NCI-H2107 (cell line): ENCODE measurements at regions not wholly inside any gene's neighbourhood (a gene's known extent, or its start where the extent isn't known, plus 50 kb on each side); places are given as distances from the start of the nearest gene placed in this dataset.

Experiments
- DNase-seq: peaks from one replicate; lab custom pipeline; 2025; lab: John Stamatoyannopoulos, UW

- DNase-seq: no peak
Measured at GRCh38 chr9:90025816-90026215, 421.0 kb downstream of the GADD45G start.

DNA sequence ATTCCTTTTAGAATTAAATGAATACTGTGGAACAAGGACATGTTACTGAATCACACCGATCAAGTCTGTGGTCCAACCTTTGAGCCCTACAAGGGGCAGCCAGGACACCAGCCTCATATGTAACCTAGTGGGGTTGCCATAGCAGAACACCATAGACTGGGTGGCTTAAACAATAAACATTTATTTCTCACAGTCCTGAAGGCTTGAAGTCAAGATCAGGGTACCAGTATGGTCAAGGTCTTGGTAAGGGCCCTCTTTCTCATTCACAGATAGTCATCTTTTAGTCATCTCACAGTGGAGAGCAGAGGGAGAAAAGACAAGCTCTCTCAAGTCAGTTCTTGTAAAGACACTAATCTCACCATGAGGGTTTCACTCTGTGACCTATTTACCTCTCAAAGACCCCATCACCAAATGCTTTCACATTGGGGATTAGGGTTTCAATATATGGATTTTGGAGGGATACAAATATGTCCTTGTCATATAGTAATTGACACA lies 422.5 kb downstream of the GADD45G start:
- no peak for DNase-seq

DNA sequence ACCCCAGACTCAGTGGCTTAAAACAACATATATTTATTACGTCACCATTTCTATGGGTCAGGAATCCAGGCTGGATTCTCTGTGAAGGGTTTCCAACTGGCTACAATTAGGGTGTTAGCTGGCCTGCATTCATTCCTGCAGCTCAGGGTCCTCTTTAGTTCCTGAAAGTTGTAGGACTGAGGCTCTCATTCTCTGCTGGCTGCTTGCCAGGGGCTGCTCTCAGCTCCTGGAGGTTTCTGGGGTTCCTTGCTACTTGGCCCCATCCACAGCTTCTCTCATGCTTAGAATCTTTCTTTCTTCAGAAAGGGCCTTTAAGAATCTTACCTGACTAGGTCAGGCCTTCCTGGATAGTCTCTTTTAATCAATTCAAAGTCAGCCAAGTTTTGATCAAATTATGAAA lies 424.6 kb downstream of the GADD45G start:
- DNase-seq: no peak

DNA sequence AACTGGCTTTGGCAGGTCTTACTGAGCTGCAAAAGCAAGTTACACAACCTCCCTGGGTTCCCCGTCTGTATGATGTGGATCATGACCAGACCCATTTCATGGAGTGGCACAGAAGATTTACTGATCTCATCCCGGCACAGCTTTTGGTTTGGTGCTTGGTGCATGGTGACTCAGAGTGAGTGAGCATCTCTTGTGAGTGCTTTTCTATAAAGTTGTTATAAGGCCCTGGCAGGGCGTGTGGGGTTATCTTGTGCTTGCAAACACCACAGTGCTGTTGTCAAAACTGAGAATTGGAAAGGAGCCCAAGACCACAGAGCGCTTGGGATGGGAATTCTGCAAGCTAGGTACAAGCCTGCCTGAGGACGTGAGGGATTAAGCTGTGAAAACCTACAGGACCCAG lies 425.2 kb downstream of the GADD45G start:
- no peak for DNase-seq

DNA sequence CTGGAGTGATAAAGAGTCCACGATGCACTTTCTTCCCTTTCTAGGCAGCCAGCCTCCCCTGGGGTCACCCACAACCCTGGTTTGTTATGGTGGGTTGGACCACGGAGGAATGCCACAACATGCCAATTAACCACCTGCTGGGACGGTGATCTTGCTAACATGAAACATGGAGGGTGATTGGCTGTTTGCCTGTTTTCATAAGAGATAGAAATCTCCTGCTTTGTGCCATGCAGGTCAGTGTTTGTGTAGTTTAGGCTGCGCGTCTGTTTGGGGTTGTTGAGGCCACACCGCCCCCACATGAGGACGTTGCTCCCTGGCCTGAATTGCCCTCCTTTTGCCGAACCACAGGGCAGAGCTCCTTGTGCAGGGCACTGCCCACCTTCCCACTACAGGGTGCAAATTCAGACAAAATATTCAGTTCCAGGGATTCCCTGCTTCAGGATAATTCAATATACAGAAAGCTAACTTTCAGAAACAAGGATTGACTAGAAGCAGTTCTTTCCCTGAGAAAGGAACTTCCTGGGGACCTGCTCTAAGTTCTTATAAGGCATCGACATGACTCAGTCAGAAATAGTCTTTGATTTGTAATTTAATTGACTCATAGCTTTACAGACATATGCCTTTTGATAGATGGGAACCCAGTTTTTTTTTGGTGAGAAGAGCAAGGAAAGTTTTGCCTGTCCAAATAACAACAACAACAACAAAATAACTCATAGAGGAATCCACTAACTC lies 427.6 kb downstream of the GADD45G start:
- DNase-seq: no peak

DNA sequence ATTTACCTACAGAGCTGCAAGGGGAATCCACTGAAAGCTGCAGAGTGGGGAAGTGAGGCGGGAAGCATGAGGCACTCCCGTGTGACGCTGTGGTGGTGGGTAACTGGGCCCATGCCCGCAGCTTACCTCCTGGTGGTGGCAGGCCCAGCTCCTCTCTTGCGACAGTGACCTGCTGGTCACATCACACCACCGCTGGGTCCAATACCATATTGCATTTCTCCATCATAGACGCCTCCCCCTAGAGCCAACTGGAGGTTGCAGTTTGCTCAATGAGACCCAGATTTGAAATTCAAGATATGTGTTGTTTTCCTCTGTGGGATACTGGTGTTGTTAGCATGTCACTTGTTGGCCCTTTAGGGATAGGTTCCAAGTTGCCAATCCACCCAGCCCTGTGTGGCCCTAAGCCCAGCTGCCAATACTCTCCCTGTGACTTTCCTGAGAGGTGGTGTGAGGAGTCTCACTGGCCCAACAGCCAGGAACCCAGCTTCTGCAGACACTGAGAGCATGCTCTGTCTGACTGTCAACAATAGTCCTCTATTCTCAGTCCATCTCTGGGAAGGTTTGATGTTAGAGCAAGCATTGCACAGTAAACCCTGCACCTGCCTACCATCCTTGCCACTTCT lies 428.3 kb downstream of the GADD45G start:
- no peak for DNase-seq

DNA sequence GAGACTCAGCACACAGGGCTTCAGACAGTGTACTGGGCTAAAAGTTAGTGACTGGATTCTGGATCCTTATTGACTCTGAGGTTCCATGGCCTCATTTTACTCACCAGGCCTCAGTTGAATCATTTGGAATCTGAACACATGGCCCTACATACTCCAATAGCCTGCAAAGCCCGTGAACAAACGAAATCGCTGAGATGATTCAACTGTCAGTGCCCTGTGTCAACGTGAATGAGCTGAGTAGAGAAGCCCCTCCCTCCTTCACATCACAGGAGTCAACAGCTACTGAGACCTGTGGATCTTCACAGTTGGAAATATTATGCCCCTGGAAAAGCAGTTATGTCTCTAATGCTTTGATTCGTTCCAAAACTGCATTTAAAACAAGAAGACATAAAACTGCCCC lies 429.3 kb downstream of the GADD45G start:
- DNase-seq: no peak

- no peak for DNase-seq
Measured at GRCh38 chr9:90035471-90035870, 430.7 kb downstream of the GADD45G start.

GRCh38 chr9:90037146-90037797 lies 432.5 kb downstream of the GADD45G start:
- DNase-seq: no peak

- DNase-seq: peak; percentile 84
Measured at GRCh38 chr9:90038763-90039162, 434.0 kb downstream of the GADD45G start.

DNA sequence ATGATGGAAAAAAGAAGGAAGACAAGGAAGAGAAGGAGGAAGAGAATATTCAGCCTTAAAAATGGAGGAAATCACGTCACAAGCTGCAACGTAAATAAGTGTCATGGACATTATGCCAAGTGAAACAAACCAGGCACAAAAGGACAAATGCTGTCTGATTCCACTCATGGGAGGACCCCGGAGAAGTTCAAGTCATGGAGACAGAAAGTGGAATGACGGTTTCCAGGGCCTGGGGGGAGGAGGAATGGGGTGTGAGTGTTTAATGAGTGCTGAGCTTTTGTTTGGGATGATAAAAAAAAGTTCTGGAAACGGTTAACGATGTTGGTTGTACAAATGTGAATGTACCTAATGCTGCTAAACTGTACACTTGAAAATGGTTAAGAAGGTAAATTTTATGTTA lies 439.5 kb downstream of the GADD45G start:
- DNase-seq: no peak

DNA sequence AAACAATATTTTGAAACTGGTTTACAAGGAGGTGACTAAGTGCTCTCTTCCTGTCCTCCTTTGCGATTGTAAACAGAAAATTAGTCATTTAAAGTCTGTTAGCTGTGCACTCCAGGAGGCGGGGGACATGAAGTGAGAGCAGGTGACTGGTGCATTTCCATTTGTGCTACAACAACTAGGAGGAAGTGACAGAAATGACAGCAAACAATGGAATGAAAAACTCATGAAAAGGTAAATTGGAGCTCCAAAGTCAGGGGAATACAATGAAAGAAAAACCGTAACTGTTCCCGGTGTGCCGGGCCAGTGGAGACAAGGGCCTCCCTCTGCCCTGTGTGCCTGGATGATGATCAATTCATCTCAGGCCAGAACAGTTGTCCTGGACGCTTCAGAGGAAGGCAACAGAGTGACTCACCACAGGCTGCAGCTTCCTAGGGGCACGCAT lies 439.9 kb downstream of the GADD45G start:
- DNase-seq: no peak

GRCh38 chr9:90046317-90046861 lies 441.6 kb downstream of the GADD45G start:
- no peak for DNase-seq

DNA sequence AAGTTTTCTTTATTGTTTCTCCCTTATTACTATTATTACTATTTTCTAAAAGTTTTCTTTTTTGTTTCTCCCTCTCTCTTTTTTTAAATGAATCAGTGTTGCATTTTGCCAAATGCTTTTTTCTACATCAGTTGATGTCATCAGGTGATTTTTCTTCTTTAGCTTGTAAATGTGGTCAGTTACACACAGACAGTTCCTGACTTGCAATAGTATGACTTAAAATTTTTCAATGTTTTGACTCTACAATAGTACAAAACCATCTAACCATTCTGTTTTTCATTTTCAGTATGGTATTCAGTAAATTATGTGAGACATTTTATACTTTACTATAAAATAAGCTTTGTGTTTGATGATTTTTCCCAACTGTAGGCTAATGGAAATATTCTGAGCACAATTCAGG lies 443.0 kb downstream of the GADD45G start:
- no peak for DNase-seq

DNA sequence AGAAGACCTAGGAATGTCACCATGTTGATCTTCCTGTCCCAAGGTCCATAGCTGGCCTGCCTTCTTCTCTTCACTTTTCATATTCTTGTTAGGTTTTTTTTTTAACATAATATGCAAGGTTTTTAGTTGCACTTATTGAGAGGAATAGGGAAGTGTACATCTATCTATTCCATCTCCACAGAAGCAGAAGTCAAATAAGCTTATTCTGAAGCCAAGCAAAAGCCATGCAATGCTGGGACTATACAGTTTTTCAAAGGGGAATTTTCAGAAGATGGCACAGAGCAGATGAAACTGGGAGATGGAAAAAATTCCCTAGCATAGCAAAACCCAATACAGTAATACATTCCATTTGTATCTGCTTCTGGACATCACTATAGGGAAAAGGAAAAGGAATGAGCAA lies 447.6 kb downstream of the GADD45G start:
- no peak for DNase-seq

DNA sequence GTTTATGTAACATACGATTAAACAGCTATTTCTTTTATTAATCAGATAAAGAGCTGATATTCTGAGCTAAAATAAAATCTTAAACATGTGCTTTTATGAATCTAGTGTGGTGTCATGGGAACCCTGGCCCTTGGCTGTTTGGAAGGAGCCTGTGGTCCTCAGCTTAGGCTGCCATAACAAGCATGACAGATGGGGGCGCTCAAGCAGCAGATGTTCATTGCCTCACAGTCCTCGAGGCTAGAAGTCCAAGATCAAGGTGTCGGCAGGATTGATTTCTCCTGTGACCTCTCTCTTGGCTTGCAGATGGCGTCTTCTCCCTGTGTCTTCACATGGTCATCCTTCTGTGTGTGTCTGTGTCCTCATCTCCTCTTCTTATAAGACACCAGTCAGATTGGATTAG lies 448.2 kb downstream of the GADD45G start:
- DNase-seq: no peak

DNA sequence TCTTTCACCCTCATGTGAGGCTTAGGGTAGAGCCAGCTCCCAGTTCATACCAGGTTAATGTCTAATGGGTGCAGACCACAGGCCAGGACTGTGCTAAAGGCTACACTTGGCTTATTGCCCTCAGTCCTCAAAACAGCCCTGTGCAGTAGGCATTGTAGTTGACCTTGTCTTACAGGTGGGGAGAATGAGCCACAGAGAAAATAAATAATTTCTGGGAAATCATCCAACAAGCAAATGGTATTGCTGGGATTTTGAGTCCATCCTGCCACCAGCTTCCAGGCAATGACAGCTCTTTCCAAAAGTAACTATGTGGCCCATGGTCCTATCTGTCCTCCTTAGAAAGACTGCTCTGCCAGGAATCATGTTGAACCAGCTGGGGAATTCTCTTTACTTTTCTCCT lies 450.0 kb downstream of the GADD45G start:
- DNase-seq: no peak

- DNase-seq: no peak
Measured at GRCh38 chr9:90055226-90055625, 450.4 kb downstream of the GADD45G start.

DNA sequence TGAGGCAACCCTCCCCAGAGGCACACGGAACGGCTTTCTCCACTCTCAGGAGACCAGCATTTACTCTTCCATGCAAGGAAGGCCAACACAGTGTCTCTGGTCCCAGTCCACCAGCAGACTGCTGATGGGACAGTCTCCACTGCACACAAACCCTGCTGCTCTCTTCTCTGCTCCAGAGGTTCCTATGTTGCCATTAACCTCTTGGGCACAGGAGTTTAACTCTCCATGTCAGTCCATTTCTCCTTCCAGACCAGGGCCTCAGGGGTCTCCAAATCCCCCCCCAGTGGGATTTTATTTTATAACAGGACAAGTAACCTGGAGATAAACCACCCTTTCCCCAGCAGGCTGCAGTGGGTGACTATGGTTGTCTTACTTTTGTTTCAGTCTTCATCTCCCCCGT lies 452.5 kb downstream of the GADD45G start:
- no peak for DNase-seq

DNA sequence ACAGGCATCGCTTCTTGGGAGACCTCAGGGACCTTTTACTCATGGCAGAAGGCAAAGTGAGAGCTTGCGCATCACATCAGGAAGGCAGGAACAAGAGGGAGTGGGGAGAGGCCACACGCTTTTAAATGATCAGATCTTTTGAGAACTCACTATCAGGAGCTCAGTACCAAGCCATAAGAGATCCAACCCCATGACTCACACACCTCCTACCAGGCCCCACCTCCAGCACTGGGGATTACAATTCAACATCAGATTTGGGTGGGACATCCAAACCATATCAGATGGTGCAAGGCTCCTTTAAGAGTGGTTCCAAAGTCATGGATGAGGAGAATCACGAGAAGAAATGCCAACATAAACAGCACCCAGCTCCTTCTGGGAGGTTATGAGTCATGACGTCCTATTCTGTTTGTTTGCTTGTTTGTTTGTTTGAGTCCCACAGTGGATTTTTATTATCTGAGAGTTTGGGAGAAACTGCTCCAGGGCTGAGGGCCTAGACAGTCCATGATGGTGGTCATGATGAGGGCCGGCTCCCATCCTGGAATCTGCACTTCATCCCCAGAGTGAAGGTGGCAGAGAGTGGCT lies 453.5 kb downstream of the GADD45G start:
- DNase-seq: no peak

GRCh38 chr9:90059436-90059835 lies 454.6 kb downstream of the GADD45G start:
- DNase-seq: no peak

GRCh38 chr9:90060256-90060655 lies 455.4 kb downstream of the GADD45G start:
- DNase-seq: no peak

- DNase-seq: no peak
Measured at GRCh38 chr9:90061187-90061586, 456.4 kb downstream of the GADD45G start.
